ENCODE measurements at regions not wholly inside any gene's neighbourhood (a gene's known extent, or its start where the extent isn't known, plus 50 kb on each side); places are given as distances from the start of the nearest gene placed in this dataset.

DNA sequence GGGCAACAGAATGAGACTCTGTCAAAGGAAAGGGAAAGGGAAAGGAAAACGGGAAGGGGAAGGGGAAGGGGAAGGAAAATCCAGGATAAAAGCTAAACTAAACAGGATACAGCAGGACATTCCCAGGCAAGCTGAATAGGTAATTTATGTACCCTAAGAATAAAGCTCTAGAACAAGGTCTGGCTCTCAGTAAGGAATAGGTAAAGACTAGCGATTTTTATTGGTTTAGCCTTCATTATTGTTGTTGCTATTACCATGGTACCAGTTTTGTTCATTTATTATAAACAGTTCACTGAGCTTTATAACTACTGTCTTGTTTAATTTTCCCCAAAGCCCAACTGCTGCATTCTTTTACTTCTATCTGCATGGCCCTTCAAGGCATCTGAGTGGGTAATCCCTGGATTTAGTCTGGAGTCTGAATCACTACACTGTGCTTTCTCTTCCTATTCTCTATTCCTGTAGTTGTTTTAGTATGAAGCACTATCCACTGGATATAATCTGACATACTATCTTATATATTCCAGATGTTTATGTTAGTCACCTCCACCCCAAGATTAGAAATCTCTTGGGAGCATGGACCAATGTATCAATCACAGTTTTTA lies 127.1 kb upstream of the TANK start:
- TF ChIP-seq, protein P1, sequence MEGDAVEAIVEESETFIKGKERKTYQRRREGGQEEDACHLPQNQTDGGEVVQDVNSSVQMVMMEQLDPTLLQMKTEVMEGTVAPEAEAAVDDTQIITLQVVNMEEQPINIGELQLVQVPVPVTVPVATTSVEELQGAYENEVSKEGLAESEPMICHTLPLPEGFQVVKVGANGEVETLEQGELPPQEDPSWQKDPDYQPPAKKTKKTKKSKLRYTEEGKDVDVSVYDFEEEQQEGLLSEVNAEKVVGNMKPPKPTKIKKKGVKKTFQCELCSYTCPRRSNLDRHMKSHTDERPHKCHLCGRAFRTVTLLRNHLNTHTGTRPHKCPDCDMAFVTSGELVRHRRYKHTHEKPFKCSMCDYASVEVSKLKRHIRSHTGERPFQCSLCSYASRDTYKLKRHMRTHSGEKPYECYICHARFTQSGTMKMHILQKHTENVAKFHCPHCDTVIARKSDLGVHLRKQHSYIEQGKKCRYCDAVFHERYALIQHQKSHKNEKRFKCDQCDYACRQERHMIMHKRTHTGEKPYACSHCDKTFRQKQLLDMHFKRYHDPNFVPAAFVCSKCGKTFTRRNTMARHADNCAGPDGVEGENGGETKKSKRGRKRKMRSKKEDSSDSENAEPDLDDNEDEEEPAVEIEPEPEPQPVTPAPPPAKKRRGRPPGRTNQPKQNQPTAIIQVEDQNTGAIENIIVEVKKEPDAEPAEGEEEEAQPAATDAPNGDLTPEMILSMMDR (IDR thresholded peaks at IDR 0.05; ENCODE audit: low read depth, low read length, missing control alignments), result no peak
- no peak for DNase-seq (ENCODE audit: low read depth)
- in situ Hi-C loops (cut with HindIII; ENCODE audit: low sequenced_read_pairs), result no loop called here
- H3K4me3 ChIP-seq (ENCODE audit: low read depth, low read length), result no peak overlapping the region

DNA sequence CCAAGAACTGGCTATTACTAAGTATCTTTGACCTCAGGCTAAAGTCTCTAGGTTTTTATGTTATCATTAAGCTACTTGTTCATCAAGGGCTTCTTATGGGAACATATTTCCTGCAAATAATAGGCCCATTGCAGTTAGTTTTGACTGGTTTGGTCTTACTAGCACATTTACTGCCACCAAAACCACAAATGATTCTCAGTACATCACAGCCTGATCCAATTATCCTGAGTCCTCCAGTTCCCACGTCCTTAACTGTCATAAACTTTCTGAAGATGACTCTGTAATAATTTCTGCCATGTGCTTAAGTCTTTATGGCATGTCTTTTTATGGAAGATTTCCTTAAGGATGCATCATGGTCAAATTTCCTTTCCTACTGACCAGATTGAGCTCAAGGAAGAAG lies 123.3 kb upstream of the TANK start:
- no peak overlapping the region for H3K4me3 ChIP-seq (ENCODE audit: low read depth, low read length)
- in situ Hi-C loops (cut with HindIII; ENCODE audit: low sequenced_read_pairs), result no loop called here
- TF ChIP-seq, protein P1 (IDR thresholded peaks at IDR 0.05; ENCODE audit: low read depth, low read length, missing control alignments), result no peak
- DNase-seq (ENCODE audit: low read depth), result no peak

DNA sequence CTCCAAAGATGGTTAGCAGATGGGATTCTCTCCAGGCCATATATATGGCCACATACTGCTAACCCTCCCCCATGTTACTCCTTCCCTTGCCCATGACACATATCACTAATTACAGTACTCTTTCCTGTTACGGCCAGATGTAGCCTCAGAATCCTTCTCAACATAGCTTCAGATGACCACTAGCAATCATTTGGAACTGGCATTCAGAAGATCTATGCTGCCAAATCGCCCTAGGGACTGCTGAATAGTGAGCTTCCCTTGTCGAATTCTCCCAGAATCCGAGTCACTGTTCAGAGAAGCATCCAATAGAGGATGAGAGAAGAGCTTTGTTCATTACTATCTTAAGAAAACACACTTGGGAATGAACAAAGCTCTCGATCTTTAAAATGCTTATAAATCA lies 121.2 kb upstream of the TANK start:
- DNase-seq (ENCODE audit: low read depth), result no peak
- TF ChIP-seq, protein P1 (IDR thresholded peaks at IDR 0.05; ENCODE audit: low read depth, low read length, missing control alignments), result no peak
- no peak overlapping the region for H3K4me3 ChIP-seq (ENCODE audit: low read depth, low read length)
- in situ Hi-C loops (cut with HindIII; ENCODE audit: low sequenced_read_pairs), result no loop called here

DNA sequence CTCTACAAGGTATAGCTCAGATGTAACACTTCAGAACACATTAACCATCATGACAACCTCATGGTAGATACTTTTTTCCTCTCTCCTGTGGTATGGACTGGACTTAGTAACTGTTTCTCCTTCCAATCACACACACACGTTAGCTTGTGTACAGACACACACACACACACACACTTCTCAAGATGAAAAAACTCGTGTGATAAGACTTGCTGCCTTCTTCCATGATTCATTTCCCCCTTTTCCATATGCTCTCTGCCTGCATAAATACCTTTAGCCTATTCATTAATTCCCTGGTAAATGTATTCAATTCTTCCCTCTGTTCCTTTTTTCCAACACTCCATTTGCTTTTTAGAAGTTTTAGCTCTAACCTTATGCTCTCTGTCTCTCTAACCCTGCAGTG lies 118.9 kb upstream of the TANK start:
- no peak for DNase-seq (ENCODE audit: low read depth)

DNA sequence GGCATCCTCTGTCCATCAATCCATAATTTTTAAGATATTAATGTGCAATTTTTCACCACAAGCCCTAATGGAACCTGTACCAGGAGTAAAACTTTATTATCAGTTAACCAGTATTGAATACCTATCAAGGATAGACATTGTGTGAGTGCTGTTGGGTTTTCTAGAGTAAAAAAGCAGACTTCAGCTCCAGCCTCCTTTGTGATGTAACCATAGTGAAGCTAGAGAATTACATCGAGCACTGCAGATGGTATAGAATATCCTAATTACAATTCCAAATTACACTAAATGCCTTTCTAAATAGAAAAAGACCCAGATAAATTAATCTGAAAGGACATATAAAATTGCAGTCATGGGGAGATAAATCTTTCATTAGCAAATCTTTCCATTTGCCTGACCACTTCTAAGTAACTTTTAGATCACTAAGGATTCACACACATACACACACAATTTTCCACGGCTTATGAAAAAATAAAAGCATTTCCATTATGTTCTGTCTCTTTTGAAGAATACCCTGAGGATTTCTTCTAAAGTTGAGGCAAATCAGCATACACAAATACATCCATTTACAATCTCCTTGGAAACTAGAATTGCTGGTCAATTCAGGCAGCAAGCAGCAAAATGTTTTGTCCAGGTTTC lies 117.1 kb upstream of the TANK start:
- no peak overlapping the region for H3K4me3 ChIP-seq (ENCODE audit: low read depth, low read length)
- in situ Hi-C loops (cut with HindIII; ENCODE audit: low sequenced_read_pairs), result no loop called here
- DNase-seq (ENCODE audit: low read depth), result no peak
- TF ChIP-seq, protein P1 (IDR thresholded peaks at IDR 0.05; ENCODE audit: low read depth, low read length, missing control alignments), result no peak

More for the DNA sequence above, 118.9 kb upstream of the TANK start:
- in situ Hi-C loops (cut with HindIII; ENCODE audit: low sequenced_read_pairs), result no loop called here
- TF ChIP-seq, protein P1 (IDR thresholded peaks at IDR 0.05; ENCODE audit: low read depth, low read length, missing control alignments), result no peak
- H3K4me3 ChIP-seq (ENCODE audit: low read depth, low read length), result no peak overlapping the region

DNA sequence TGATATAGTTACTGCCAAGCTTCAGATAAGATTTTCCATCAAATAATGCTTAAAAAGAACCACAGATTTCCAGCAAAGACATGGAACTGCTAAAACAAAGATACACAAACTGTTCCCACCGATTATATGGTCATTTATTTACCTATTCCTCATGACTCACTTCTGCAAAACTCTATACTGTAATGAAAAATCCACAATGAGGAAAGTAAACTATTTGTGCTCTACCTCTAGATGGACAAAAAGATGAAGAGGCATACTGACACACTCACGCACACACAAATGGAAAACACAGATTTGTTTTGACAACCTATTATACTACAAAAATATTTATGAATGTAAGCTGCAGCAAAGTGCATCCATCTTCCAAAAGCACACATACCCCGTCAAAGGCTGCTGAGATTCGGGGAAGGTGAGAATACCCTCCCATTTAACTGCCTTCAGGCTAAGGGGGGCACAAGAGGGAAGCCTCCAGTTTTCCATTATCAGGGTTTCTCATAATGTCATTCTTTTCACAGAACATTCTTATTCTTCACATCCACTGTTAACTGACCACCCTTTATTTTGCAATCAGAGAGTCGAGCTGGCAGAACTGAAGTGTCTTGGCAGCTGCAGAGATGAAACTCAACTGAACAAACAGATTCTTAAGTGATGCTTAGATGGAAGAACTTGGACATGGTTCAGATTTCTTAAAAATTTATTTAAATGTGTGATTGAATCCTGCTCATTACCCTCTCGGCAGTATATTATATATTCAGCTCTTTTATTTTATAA lies 115.9 kb upstream of the TANK start:
- TF ChIP-seq, protein P1 (IDR thresholded peaks at IDR 0.05; ENCODE audit: low read depth, low read length, missing control alignments), result no peak
- in situ Hi-C loops (cut with HindIII; ENCODE audit: low sequenced_read_pairs), result no loop called here
- DNase-seq (ENCODE audit: low read depth), result no peak
- no peak overlapping the region for H3K4me3 ChIP-seq (ENCODE audit: low read depth, low read length)

Measured in astrocyte of the cerebellum (primary cell).